ENCODE measurements at regions not wholly inside any gene's neighbourhood (a gene's known extent, or its start where the extent isn't known, plus 50 kb on each side); places are given as distances from the start of the nearest gene placed in this dataset.
A peak's percentile ranks its signal among the peaks of the same experiment; 100 is the strongest.

DNA sequence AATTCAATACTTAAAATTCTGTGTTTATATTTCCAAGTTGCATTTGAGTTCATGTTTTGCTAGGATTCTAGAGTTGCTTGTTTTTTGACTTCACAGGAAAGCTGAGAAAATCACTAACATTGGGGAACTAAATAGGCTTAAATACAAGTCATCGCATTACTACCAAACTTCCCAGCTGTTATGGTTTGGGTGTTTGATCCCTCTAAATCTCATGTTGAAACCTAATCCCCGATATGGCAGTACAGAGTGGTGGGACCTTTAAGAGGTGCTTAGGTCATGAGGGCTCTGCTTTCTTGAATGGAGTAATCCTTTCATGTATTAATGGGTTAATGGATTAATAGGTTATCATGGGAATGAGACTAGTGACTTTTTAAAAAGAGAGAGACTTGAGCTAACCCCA, 77.2 kb upstream of the ARPP21 start:
- FAIRE-seq = peak; percentile 97
- TF ChIP-seq CTCF (IDR thresholded peaks at IDR 0.05; ENCODE audit: insufficient read depth, missing control alignments) = no peak
- DNase-seq (ENCODE audit: insufficient read length, low spot score) = no peak

- TF ChIP-seq CTCF (IDR thresholded peaks at IDR 0.05; ENCODE audit: insufficient read depth, missing control alignments) = no peak
- DNase-seq (ENCODE audit: insufficient read length, low spot score) = no peak
- no peak for FAIRE-seq
These were observed 74.3 kb upstream of the ARPP21 start for GRCh38 chr3:35565048-35565447.

Measured in D721Med (cell line).